ENCODE measurements at regions not wholly inside any gene's neighbourhood (a gene's known extent, or its start where the extent isn't known, plus 50 kb on each side); places are given as distances from the start of the nearest gene placed in this dataset.

GRCh38 chr11:15523543-15523942 lies 408.8 kb downstream of the INSC start:
- no peaks in the 10 kb centered on the region for H3K4me1 Mint-ChIP-seq
- no peaks in the 10 kb centered on the region for H3K27me3 ChIP-seq (ENCODE audit: control insufficient read depth, insufficient read depth, low read length)
- H3K27me3 Mint-ChIP-seq (ENCODE audit: low read depth in 2 of 2) = no peaks in the 10 kb centered on the region
- DNase-seq = no peak
- no peak for TF ChIP-seq CTCF (IDR thresholded peaks at IDR 0.05)
- H3K36me3 ChIP-seq (ENCODE audit: control insufficient read depth, insufficient read depth, low read length) = no peaks in the 10 kb centered on the region
- peaks cover 7% of the 10 kb centered on the region for H3K9me3 ChIP-seq (ENCODE audit: control insufficient read depth, insufficient read depth, low read length)
- H3K27ac Mint-ChIP-seq = no peak overlapping the region
- intact Hi-C loops (cut with micrococcal nuclease) = no loop called here
- no peak for ATAC-seq
- H3K36me3 Mint-ChIP-seq = peaks cover 6% of the 10 kb centered on the region
- H3K9me3 Mint-ChIP-seq = peaks cover 16 to 31% of the 10 kb centered on the region in 2 donors
- H3K27ac ChIP-seq (ENCODE audit: low read length) = no peak overlapping the region
- H3K4me3 Mint-ChIP-seq = no peak overlapping the region
- no peaks in the 10 kb centered on the region for H3K4me1 ChIP-seq (ENCODE audit: control insufficient read depth, insufficient read depth, low read length)
- WGBS (ENCODE audit: insufficient coverage) = 50% methylated on average over 2 of the region's 2 CpGs
- no peak overlapping the region for H3K4me3 ChIP-seq (ENCODE audit: low read length)

GRCh38 chr11:15525582-15525981 lies 410.9 kb downstream of the INSC start:
- no peak overlapping the region for H3K27ac ChIP-seq (ENCODE audit: low read length)
- Mint-ChIP-seq H3K27ac (no peak overlapping the region), H3K27me3 (ENCODE audit: low read depth in 2 of 2) (no peaks in the 10 kb centered on the region), H3K4me3 (no peak overlapping the region), H3K9me3 (peaks cover 12 to 30% of the 10 kb centered on the region in 2 donors), H3K36me3 (peaks cover 6% of the 10 kb centered on the region), H3K4me1 (no peaks in the 10 kb centered on the region)
- H3K9me3 ChIP-seq (ENCODE audit: control insufficient read depth, insufficient read depth, low read length) = peaks cover 7% of the 10 kb centered on the region
- no peak overlapping the region for H3K4me3 ChIP-seq (ENCODE audit: low read length)
- no peak for ATAC-seq
- intact Hi-C loops (cut with micrococcal nuclease) = no loop called here
- DNase-seq = no peak
- H3K36me3 ChIP-seq (ENCODE audit: control insufficient read depth, insufficient read depth, low read length) = no peaks in the 10 kb centered on the region
- no peaks in the 10 kb centered on the region for H3K4me1 ChIP-seq (ENCODE audit: control insufficient read depth, insufficient read depth, low read length)
- WGBS (ENCODE audit: insufficient coverage) = 76% methylated on average over 1 of the region's 1 CpG
- H3K27me3 ChIP-seq (ENCODE audit: control insufficient read depth, insufficient read depth, low read length) = no peaks in the 10 kb centered on the region
- TF ChIP-seq CTCF (IDR thresholded peaks at IDR 0.05) = no peak

- DNase-seq (no peak), ATAC-seq (no peak)
- peaks cover 10 to 27% of the 10 kb centered on the region in 2 donors for H3K9me3 Mint-ChIP-seq
- 78% methylated on average over 2 of the region's 2 CpGs for WGBS (ENCODE audit: insufficient coverage)
- Histone ChIP-seq H3K4me3 (ENCODE audit: low read length) (no peak overlapping the region), H3K27ac (ENCODE audit: low read length) (no peak overlapping the region), H3K9me3 (ENCODE audit: control insufficient read depth, insufficient read depth, low read length) (peaks cover 7% of the 10 kb centered on the region), H3K36me3 (ENCODE audit: control insufficient read depth, insufficient read depth, low read length) (no peaks in the 10 kb centered on the region), H3K4me1 (ENCODE audit: control insufficient read depth, insufficient read depth, low read length) (no peaks in the 10 kb centered on the region), H3K27me3 (ENCODE audit: control insufficient read depth, insufficient read depth, low read length) (no peaks in the 10 kb centered on the region)
- intact Hi-C loops (cut with micrococcal nuclease) = no loop called here
- TF ChIP-seq CTCF (IDR thresholded peaks at IDR 0.05) = no peak
- H3K27ac Mint-ChIP-seq = no peak overlapping the region
- H3K4me3 Mint-ChIP-seq = no peak overlapping the region
- H3K36me3 Mint-ChIP-seq = peaks cover 6% of the 10 kb centered on the region
- H3K4me1 Mint-ChIP-seq = no peaks in the 10 kb centered on the region
- H3K27me3 Mint-ChIP-seq (ENCODE audit: low read depth in 2 of 2) = no peaks in the 10 kb centered on the region
Observed at GRCh38 chr11:15526032-15526431, 411.3 kb downstream of the INSC start.

GRCh38 chr11:15526859-15527450 lies 412.2 kb downstream of the INSC start:
- no peak overlapping the region for H3K27ac Mint-ChIP-seq
- H3K9me3 Mint-ChIP-seq = peaks cover 7 to 25% of the 10 kb centered on the region in 2 donors
- H3K27me3 ChIP-seq (ENCODE audit: control insufficient read depth, insufficient read depth, low read length) = no peaks in the 10 kb centered on the region
- peaks cover under 1% of the 10 kb centered on the region for H3K36me3 Mint-ChIP-seq
- H3K36me3 ChIP-seq (ENCODE audit: control insufficient read depth, insufficient read depth, low read length) = no peaks in the 10 kb centered on the region
- no peak overlapping the region for H3K4me3 Mint-ChIP-seq
- H3K4me1 ChIP-seq (ENCODE audit: control insufficient read depth, insufficient read depth, low read length) = no peaks in the 10 kb centered on the region
- no peak overlapping the region for H3K4me3 ChIP-seq (ENCODE audit: low read length)
- H3K4me1 Mint-ChIP-seq = no peaks in the 10 kb centered on the region
- DNase-seq (no peak), ATAC-seq (no peak)
- peaks cover 7% of the 10 kb centered on the region for H3K9me3 ChIP-seq (ENCODE audit: control insufficient read depth, insufficient read depth, low read length)
- H3K27ac ChIP-seq (ENCODE audit: low read length) = no peak overlapping the region
- TF ChIP-seq CTCF (IDR thresholded peaks at IDR 0.05) = no peak
- H3K27me3 Mint-ChIP-seq (ENCODE audit: low read depth in 2 of 2) = no peaks in the 10 kb centered on the region
- no CpG with 5 or more reads among the region's 2 CpGs for WGBS (ENCODE audit: insufficient coverage)
- intact Hi-C loops (cut with micrococcal nuclease) = no loop called here

Measured in natural killer cell (primary cell).